DND-41 (cell line): ENCODE measurements at regions not wholly inside any gene's neighbourhood (a gene's known extent, or its start where the extent isn't known, plus 50 kb on each side); places are given as distances from the start of the nearest gene placed in this dataset.

Experiments
- ATAC-seq: fragments of 200-7000 bp; cut with Tn5 transposase; 3 replicates; pipeline ENCODE4 v1.9.1; 2021; ENCODE audit warnings: low read depth; ENCODE audit not compliant: insufficient read depth
- DNase-seq: peaks from one replicate; pipeline ENCODE4 v3.0.0-alpha.2; 2020
- H2AFZ ChIP-seq: 2 replicates; pipeline ENCODE4 v1.6.0; 2012; ENCODE audit warnings: low read depth, low read length
- H3K27ac ChIP-seq: 2 replicates; pipeline ENCODE4 v1.5.1; 2012; ENCODE audit warnings: low read length, inconsistent platforms
- H3K27me3 ChIP-seq: fragments of 200-600 bp; sonication (generic); 2 replicates; pipeline ENCODE4 v1.6.0; 2012; ENCODE audit warnings: low read length, mild to moderate bottlenecking, inconsistent platforms; ENCODE audit not compliant: insufficient read depth, poor library complexity
- H3K36me3 ChIP-seq: 2 replicates; pipeline ENCODE4 v1.5.1; 2012; ENCODE audit warnings: low read length, inconsistent platforms; ENCODE audit not compliant: insufficient read depth
- H3K4me1 ChIP-seq: 2 replicates; pipeline ENCODE4 v1.5.1; 2012; ENCODE audit warnings: mild to moderate bottlenecking, low read length; ENCODE audit not compliant: insufficient read depth
- H3K4me2 ChIP-seq: 2 replicates; pipeline ENCODE4 v1.6.0; 2012; ENCODE audit warnings: mild to moderate bottlenecking, moderate library complexity, low read length, inconsistent platforms; ENCODE audit not compliant: insufficient read depth
- H3K4me3 ChIP-seq, 2 experiments: fragments of 200-600 bp in 1 of 2; shearing (Covaris generic) in 1 of 2; 2 replicates each; pipeline ENCODE4 v1.5.1; 2012 to 2016; ENCODE audit warnings: inconsistent platforms in 2 of 2, low read length in 2 of 2, mild to moderate bottlenecking in 2 of 2, low read depth in 1 of 2, moderate library complexity in 1 of 2
- H3K79me2 ChIP-seq: 2 replicates; pipeline ENCODE4 v1.6.0; 2012; ENCODE audit warnings: low read length, inconsistent platforms; ENCODE audit not compliant: insufficient read depth
- H3K9ac ChIP-seq: 2 replicates; pipeline ENCODE4 v1.6.0; 2012; ENCODE audit warnings: low read depth, mild to moderate bottlenecking, inconsistent platforms, low read length, moderate library complexity
- H3K9me3 ChIP-seq: 2 replicates; pipeline ENCODE4 v1.5.1; 2012; ENCODE audit warnings: low read length, moderate library complexity, mild to moderate bottlenecking, inconsistent platforms; ENCODE audit not compliant: insufficient read depth, severe bottlenecking
- H4K20me1 ChIP-seq: 2 replicates; pipeline ENCODE4 v1.6.0; 2012; ENCODE audit warnings: low read length; ENCODE audit not compliant: insufficient read depth
- EZH2 ChIP-seq: IDR thresholded peaks from 3 replicates; pipeline ENCODE4 v1.6.1; 2012; ENCODE audit warnings: borderline replicate concordance, low read depth, mild to moderate bottlenecking, moderate library complexity, low read length, inconsistent platforms; ENCODE audit not compliant: severe bottlenecking
- TF ChIP-seq, protein P1 (sequence below): IDR thresholded peaks from 2 replicates; pipeline ENCODE4 v1.5.1; 2012; ENCODE audit warnings: borderline replicate concordance, low read length, moderate library complexity, mild to moderate bottlenecking; ENCODE audit not compliant: poor library complexity, severe bottlenecking; ENCODE audit errors: extremely low read depth

DNA sequence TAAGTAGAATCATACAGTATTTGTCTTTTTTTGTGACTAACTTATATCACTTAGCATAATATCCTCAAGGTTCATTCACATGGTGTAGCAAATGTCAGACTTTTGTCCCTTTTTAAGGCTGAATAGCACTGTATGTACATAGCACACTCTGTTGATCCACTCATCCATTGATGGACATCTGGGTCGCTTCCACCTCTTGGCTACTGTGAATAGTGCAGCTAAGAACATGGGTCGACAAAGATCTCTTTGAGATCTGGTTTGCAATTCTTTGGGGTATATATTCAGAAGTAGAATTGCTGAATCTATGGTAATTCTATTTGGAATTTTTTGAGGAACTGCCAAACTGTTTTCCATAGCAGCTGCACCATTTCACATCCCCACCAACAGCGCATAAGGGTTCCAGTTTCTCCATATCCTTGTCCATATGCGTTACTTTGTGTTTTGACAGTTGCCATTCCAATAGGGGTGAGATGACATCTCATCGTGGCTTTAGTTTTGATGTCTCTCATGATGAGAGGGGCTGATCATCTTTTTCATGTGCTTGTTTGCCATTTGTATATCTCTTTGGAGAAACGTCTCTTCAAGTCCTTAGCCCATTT lies 73.9 kb downstream of the GLRX5 start:
- Histone ChIP-seq H4K20me1 (no peaks in the 10 kb centered on the region), H3K4me3 (no peak overlapping the region), H3K9ac (no peak overlapping the region), H3K36me3 (no peaks in the 10 kb centered on the region), H2AFZ (no peak overlapping the region), H3K9me3 (no peaks in the 10 kb centered on the region), H3K27ac (no peak overlapping the region), H3K79me2 (no peaks in the 10 kb centered on the region), H3K4me1 (no peaks in the 10 kb centered on the region), H3K27me3 (peaks cover 7% of the 10 kb centered on the region), H3K4me2 (no peak overlapping the region)
- DNase-seq (no peak), ATAC-seq (no peak)
- TF ChIP-seq EZH2: no peak
- TF ChIP-seq, protein P1, sequence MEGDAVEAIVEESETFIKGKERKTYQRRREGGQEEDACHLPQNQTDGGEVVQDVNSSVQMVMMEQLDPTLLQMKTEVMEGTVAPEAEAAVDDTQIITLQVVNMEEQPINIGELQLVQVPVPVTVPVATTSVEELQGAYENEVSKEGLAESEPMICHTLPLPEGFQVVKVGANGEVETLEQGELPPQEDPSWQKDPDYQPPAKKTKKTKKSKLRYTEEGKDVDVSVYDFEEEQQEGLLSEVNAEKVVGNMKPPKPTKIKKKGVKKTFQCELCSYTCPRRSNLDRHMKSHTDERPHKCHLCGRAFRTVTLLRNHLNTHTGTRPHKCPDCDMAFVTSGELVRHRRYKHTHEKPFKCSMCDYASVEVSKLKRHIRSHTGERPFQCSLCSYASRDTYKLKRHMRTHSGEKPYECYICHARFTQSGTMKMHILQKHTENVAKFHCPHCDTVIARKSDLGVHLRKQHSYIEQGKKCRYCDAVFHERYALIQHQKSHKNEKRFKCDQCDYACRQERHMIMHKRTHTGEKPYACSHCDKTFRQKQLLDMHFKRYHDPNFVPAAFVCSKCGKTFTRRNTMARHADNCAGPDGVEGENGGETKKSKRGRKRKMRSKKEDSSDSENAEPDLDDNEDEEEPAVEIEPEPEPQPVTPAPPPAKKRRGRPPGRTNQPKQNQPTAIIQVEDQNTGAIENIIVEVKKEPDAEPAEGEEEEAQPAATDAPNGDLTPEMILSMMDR: no peak

DNA sequence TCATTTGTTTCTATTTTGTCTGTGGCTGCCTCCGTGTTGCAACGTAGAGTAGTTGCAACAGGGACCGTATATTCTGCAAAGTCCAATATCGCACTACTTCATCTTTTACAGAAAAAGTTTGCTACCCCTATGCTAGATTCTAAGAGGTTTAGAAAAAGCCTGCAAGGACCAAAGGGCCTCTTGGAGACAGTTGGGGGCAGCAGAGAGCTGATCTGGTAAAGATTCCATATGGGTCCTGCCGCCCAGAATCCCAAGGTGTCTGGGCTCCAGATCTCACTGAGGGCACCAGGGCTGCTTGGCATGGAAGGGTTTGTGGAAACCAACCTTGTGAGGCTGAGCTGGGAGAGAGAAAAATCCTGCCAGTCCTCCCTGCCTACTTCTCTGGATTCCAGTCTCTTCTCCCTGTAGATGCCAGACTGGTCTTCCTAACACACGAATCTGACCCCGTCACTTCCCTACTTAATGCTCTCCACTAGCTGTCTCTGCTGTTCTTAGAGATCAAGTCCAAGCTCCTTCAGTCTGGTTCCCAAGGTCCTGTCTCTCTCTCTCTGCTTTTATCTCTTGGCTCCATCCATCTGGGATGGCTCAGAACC lies 74.6 kb downstream of the GLRX5 start:
- Histone ChIP-seq H3K9me3 (no peaks in the 10 kb centered on the region), H3K4me3 (no peak overlapping the region), H3K36me3 (no peaks in the 10 kb centered on the region), H2AFZ (no peak overlapping the region), H4K20me1 (no peaks in the 10 kb centered on the region), H3K4me1 (no peaks in the 10 kb centered on the region), H3K27me3 (peaks cover 7% of the 10 kb centered on the region), H3K9ac (no peak overlapping the region), H3K79me2 (no peaks in the 10 kb centered on the region), H3K27ac (no peak overlapping the region), H3K4me2 (no peak overlapping the region)
- no peak for ATAC-seq
- TF ChIP-seq, protein P1: peak; percentile 47
- TF ChIP-seq EZH2: no peak
- DNase-seq: peak; percentile 12

DNA sequence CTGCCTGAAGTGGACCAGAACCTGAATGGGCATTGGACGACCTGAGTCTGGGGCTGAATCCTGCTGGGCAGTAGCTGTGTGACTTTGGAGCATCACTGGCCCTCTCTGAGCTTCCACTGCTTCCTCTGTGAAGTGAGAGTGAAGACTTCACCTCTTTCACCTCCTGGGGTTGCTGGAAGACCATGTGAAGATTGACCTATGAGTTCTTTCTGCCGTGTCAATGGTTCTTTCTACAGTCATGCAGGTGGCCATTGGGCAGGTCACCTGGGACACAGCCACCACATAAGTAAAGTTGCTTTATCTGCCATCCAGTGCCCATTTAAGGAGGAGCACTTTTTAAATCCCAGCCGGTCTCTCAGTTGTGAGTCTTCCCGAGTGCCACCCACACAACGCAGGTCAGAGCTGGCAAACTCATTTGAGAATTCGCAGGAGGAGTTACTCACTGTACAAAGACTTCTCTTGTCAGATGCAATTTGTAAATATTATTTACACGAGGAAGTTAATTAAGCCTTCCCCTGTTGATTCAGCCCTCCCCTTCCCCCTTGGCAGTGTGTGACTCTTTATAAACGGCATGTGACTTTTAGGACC lies 74.8 kb upstream of the TCL1B start:
- TF ChIP-seq, protein P1: no peak
- no peak for TF ChIP-seq EZH2
- H3K79me2 ChIP-seq: no peaks in the 10 kb centered on the region
- ATAC-seq (no peak), DNase-seq (no peak)
- no peaks in the 10 kb centered on the region for H3K4me1 ChIP-seq
- no peaks in the 10 kb centered on the region for H4K20me1 ChIP-seq
- no peak overlapping the region for H3K4me2 ChIP-seq
- H3K27ac ChIP-seq: no peak overlapping the region
- no peak overlapping the region for H2AFZ ChIP-seq
- H3K36me3 ChIP-seq: no peaks in the 10 kb centered on the region
- no peak overlapping the region for H3K4me3 ChIP-seq
- no peaks in the 10 kb centered on the region for H3K9me3 ChIP-seq
- H3K9ac ChIP-seq: no peak overlapping the region
- peaks cover 7% of the 10 kb centered on the region for H3K27me3 ChIP-seq
